T-helper 2 cell treated with Interferon-gamma antibody and Interleukin-4, amounts not matched to agents 5 μg/mL and 100 μg/mL, for 36 hours (primary cell): ENCODE measurements at regions not wholly inside any gene's neighbourhood (a gene's known extent, or its start where the extent isn't known, plus 50 kb on each side); places are given as distances from the start of the nearest gene placed in this dataset.
"Not testable (repeated sequence)": the region's sequence is repeated elsewhere in the genome, so short reads cannot be mapped to it uniquely, and the experiment has no call there.

Experiments used
- DNase-seq: peaks from one replicate; pipeline ENCODE4 v3.0.0; 2021; ENCODE audit warnings: low spot score
- H3K27ac Mint-ChIP-seq: one replicate; pipeline ENCODE4 v1.8.0; 2021; ENCODE audit warnings: mild to moderate bottlenecking, mixed read lengths
- H3K27me3 Mint-ChIP-seq: one replicate; pipeline ENCODE4 v1.8.0; 2021; ENCODE audit warnings: low read depth, mixed read lengths
- H3K36me3 Mint-ChIP-seq: one replicate; pipeline ENCODE4 v1.8.0; 2021; ENCODE audit warnings: low read depth, mixed read lengths
- H3K4me1 Mint-ChIP-seq: one replicate; pipeline ENCODE4 v1.8.0; 2021; ENCODE audit warnings: low read depth, mixed read lengths
- H3K4me3 Mint-ChIP-seq: one replicate; pipeline ENCODE4 v1.8.0; 2022; ENCODE audit warnings: mild to moderate bottlenecking, moderate library complexity, mixed read lengths
- H3K9me3 Mint-ChIP-seq: one replicate; pipeline ENCODE4 v1.8.0; 2021; ENCODE audit warnings: mixed read lengths

DNA sequence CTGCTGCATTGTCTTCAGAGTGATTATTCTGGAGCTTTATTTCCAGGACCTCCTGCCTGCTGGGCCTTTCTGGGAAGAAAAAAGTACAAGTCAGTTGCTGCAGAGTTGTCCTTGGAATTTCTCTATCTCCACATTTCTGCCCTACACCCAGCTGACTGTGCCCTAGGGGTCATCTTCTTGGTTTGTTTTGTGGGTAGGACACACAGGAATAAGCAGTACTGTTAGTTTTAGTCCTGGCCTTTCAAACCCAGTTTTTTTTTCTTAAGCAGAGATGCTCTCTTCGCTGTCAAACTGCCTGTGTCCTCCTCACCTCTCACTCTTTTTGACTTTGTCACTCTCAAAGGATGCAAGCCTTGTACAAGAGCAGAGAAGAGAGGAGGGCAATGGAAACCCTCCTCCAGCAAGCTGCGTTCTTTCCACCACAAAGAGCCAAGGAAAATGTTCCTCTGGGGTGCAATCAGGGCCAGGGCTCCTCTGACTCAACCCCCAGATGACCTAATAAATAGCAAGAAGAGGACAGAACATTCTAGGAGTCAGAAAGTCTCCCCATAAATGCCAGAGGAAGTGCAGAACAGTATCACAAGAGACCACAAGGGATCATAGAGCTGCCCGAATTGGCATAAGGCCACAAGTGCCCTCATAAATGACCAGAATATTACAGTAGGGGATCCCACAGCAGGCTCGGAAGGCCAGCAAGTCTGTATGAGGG lies 186.2 kb downstream of the RCHY1 start:
- H3K9me3 Mint-ChIP-seq = peaks cover 4% of the 10 kb centered on the region
- no peaks in the 10 kb centered on the region for H3K36me3 Mint-ChIP-seq
- no peak overlapping the region for H3K27ac Mint-ChIP-seq
- DNase-seq = no peak
- no peak overlapping the region for H3K4me3 Mint-ChIP-seq
- H3K27me3 Mint-ChIP-seq = no peaks in the 10 kb centered on the region
- no peaks in the 10 kb centered on the region for H3K4me1 Mint-ChIP-seq

- Mint-ChIP-seq H3K27me3 (no peaks in the 10 kb centered on the region), H3K4me3 (no peak overlapping the region), H3K4me1 (no peaks in the 10 kb centered on the region), H3K36me3 (no peaks in the 10 kb centered on the region), H3K27ac (no peak overlapping the region), H3K9me3 (no peaks in the 10 kb centered on the region)
- no peak for DNase-seq
Measured at GRCh38 chr4:75325318-75325979, 188.8 kb downstream of the RCHY1 start.

- Mint-ChIP-seq H3K36me3 (no peaks in the 10 kb centered on the region), H3K27ac (no peak overlapping the region), H3K4me3 (no peak overlapping the region), H3K4me1 (no peaks in the 10 kb centered on the region), H3K27me3 (no peaks in the 10 kb centered on the region), H3K9me3 (no peaks in the 10 kb centered on the region)
- DNase-seq = no peak
Measured at GRCh38 chr4:75321484-75321883, 192.7 kb downstream of the RCHY1 start.

- H3K27ac Mint-ChIP-seq, DNase-seq, H3K4me1 Mint-ChIP-seq, H3K27me3 Mint-ChIP-seq, H3K4me3 Mint-ChIP-seq, H3K36me3 Mint-ChIP-seq: not testable (repeated sequence)
- H3K9me3 Mint-ChIP-seq = peaks cover 11% of the 10 kb centered on the region
Measured at GRCh38 chr4:75317641-75318040, 196.6 kb downstream of the RCHY1 start.

- no peak overlapping the region for H3K27ac Mint-ChIP-seq
- no peaks in the 10 kb centered on the region for H3K4me1 Mint-ChIP-seq
- no peak overlapping the region for H3K4me3 Mint-ChIP-seq
- peaks cover under 1% of the 10 kb centered on the region for H3K9me3 Mint-ChIP-seq
- no peak for DNase-seq
- H3K27me3 Mint-ChIP-seq = no peaks in the 10 kb centered on the region
- H3K36me3 Mint-ChIP-seq = no peaks in the 10 kb centered on the region
Measured at GRCh38 chr4:75308049-75308448, 206.2 kb downstream of the RCHY1 start.

DNA sequence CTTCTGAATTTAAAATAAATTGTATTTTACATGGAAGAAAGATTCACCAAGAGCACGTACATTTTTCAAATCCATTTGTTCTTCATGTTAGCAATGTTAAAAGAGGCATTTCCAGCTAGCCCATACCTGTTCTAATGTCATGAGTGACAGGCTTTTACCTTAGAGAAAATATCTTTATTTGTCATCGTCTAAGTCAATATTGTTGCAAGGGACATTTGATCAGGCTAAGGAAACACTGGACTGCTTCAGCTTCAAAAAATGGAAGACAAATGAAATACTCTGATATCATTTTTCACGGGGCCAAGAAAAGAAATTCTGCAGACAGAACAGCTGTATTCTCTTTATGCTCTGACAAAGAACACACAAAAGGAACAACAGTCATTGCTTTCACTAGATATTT lies 207.7 kb downstream of the RCHY1 start:
- DNase-seq = no peak
- Mint-ChIP-seq H3K4me1 (no peaks in the 10 kb centered on the region), H3K27me3 (no peaks in the 10 kb centered on the region), H3K27ac (no peak overlapping the region), H3K9me3 (no peaks in the 10 kb centered on the region), H3K36me3 (no peaks in the 10 kb centered on the region), H3K4me3 (no peak overlapping the region)

DNA sequence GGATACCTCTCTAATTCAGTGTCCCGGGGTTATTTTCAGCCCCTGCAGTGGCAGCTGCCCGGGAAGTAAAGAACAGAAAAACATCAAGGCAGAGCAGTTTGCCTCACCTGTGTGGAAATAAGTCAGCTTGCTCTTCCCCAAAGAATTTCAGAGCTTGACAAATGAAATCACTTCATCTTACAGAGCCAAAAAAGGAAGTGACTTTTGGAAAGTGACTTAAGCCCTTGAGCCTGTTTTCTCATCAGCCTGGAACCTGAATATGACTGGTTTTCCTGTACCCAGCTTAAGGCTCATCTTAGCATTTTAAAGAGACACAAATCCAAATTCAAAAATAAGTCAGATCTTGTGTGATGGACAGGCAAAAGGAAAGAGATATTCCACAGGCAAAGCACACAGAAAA lies 211.6 kb downstream of the RCHY1 start:
- H3K4me1 Mint-ChIP-seq = no peaks in the 10 kb centered on the region
- no peak overlapping the region for H3K4me3 Mint-ChIP-seq
- H3K27me3 Mint-ChIP-seq = no peaks in the 10 kb centered on the region
- H3K27ac Mint-ChIP-seq = no peak overlapping the region
- no peak for DNase-seq
- H3K9me3 Mint-ChIP-seq = no peaks in the 10 kb centered on the region
- H3K36me3 Mint-ChIP-seq = no peaks in the 10 kb centered on the region

DNA sequence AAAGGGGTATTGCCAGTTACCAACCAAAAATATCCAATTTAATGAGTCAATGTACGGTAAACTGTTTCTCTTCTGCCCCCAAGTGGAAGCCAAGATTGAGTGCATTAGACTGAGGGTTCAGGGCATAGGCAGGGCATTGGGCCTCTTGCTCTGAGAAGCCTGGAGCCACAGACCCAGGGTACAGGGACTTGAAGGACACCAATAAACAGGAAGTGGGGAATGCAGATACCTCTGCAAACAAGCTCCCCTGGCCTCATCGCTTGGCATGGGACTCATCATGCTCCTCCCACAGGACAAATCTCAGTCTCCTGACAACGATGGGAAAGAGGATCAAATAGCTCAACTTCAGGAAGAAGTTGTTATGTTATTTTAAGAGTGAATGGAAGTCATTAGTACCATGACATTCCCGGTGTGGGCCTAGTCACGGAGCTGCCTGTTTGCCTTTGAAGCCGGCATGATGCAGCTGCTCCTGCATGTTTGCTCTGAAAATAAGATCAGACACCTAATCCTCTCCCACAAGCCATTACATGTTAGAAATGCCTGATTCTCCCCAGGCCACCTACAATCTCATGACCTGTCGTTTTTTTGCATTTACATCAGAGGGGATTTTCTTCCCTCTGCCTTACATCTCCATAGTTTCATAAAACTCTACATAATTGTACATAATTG lies 224.2 kb downstream of the RCHY1 start:
- Mint-ChIP-seq H3K27ac (no peak overlapping the region), H3K36me3 (no peaks in the 10 kb centered on the region), H3K4me3 (no peak overlapping the region), H3K27me3 (no peaks in the 10 kb centered on the region), H3K4me1 (no peaks in the 10 kb centered on the region), H3K9me3 (no peaks in the 10 kb centered on the region)
- no peak for DNase-seq

- Mint-ChIP-seq H3K27ac (no peak overlapping the region), H3K36me3 (no peaks in the 10 kb centered on the region), H3K4me1 (no peaks in the 10 kb centered on the region), H3K4me3 (no peak overlapping the region), H3K9me3 (no peaks in the 10 kb centered on the region), H3K27me3 (no peaks in the 10 kb centered on the region)
- no peak for DNase-seq
Measured at GRCh38 chr4:75287738-75288517, 226.3 kb downstream of the RCHY1 start.

DNA sequence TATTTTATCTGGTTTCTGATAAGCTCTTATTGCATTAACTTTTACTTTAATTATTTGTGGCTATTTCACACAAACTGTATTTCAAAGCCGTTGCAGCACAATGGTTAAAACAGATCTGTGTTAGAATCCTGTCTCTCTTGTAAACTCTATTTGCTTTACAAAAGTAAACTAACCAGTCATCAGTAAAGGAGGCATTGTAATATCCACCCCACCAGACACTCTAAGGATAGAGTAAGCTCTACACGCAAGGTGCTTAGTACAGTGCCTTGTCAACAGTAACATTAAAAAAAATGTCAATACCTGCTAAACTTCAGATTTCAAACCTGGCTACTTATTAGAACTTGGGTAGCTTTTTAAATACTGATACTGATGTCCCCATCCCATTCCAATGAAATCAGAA lies 228.4 kb downstream of the RCHY1 start:
- Mint-ChIP-seq H3K27me3 (no peaks in the 10 kb centered on the region), H3K27ac (no peak overlapping the region), H3K9me3 (no peaks in the 10 kb centered on the region), H3K4me1 (no peaks in the 10 kb centered on the region), H3K4me3 (no peak overlapping the region), H3K36me3 (no peaks in the 10 kb centered on the region)
- DNase-seq = no peak

GRCh38 chr4:75284831-75285230 lies 229.4 kb downstream of the RCHY1 start:
- Mint-ChIP-seq H3K4me1 (no peaks in the 10 kb centered on the region), H3K36me3 (no peaks in the 10 kb centered on the region), H3K27me3 (no peaks in the 10 kb centered on the region), H3K9me3 (no peaks in the 10 kb centered on the region), H3K4me3 (no peak overlapping the region), H3K27ac (no peak overlapping the region)
- no peak for DNase-seq

GRCh38 chr4:75280461-75280860 lies 233.7 kb downstream of the RCHY1 start:
- H3K9me3 Mint-ChIP-seq, H3K27me3 Mint-ChIP-seq, H3K4me3 Mint-ChIP-seq, DNase-seq, H3K36me3 Mint-ChIP-seq, H3K4me1 Mint-ChIP-seq, H3K27ac Mint-ChIP-seq: not testable (repeated sequence)

GRCh38 chr4:75259306-75259705 lies 254.9 kb downstream of the RCHY1 start:
- no peaks in the 10 kb centered on the region for H3K36me3 Mint-ChIP-seq
- no peak for DNase-seq
- H3K4me1 Mint-ChIP-seq = no peaks in the 10 kb centered on the region
- H3K9me3 Mint-ChIP-seq = no peaks in the 10 kb centered on the region
- no peaks in the 10 kb centered on the region for H3K27me3 Mint-ChIP-seq
- H3K4me3 Mint-ChIP-seq = no peak overlapping the region
- H3K27ac Mint-ChIP-seq = no peak overlapping the region

GRCh38 chr4:75255261-75255660 lies 258.9 kb downstream of the RCHY1 start:
- Mint-ChIP-seq H3K36me3 (no peaks in the 10 kb centered on the region), H3K4me3 (no peak overlapping the region), H3K4me1 (no peaks in the 10 kb centered on the region), H3K27me3 (no peaks in the 10 kb centered on the region), H3K9me3 (no peaks in the 10 kb centered on the region), H3K27ac (no peak overlapping the region)
- DNase-seq = no peak
